ENCODE measurements at regions not wholly inside any gene's neighbourhood (a gene's known extent, or its start where the extent isn't known, plus 50 kb on each side); places are given as distances from the start of the nearest gene placed in this dataset.

GRCh38 chr11:88448131-88448670 lies 110.7 kb upstream of the CTSC start:
- no peak overlapping the region for H3K4me3 Mint-ChIP-seq
- H3K9me3 Mint-ChIP-seq: no peaks in the 10 kb centered on the region
- H3K27ac Mint-ChIP-seq: no peak overlapping the region
- ATAC-seq (no peak), DNase-seq (ENCODE audit: low spot score in 2 of 2) (no peak)
- no peaks in the 10 kb centered on the region for H3K36me3 Mint-ChIP-seq
- peaks cover 5% of the 10 kb centered on the region for H3K4me1 Mint-ChIP-seq

- Mint-ChIP-seq H3K4me1 (peaks cover 5% of the 10 kb centered on the region), H3K9me3 (no peaks in the 10 kb centered on the region), H3K36me3 (no peaks in the 10 kb centered on the region), H3K4me3 (no peak overlapping the region), H3K27ac (no peak overlapping the region)
- ATAC-seq (no peak), DNase-seq (ENCODE audit: low spot score in 2 of 2) (no peak)
Measured at GRCh38 chr11:88447281-88447680, 109.7 kb upstream of the CTSC start.

GRCh38 chr11:88439356-88439755 lies 101.8 kb upstream of the CTSC start:
- Mint-ChIP-seq H3K4me1 (peaks cover 6% of the 10 kb centered on the region), H3K9me3 (peaks cover 8% of the 10 kb centered on the region), H3K27ac (no peak overlapping the region), H3K4me3 (no peak overlapping the region), H3K36me3 (no peaks in the 10 kb centered on the region)
- DNase-seq (ENCODE audit: low spot score in 2 of 2) (no peak), ATAC-seq (no peak)

GRCh38 chr11:88438721-88439120 lies 101.2 kb upstream of the CTSC start:
- H3K4me3 Mint-ChIP-seq: no peak overlapping the region
- ATAC-seq: no peak

GRCh38 chr11:88435415-88435814 lies 97.9 kb upstream of the CTSC start:
- DNase-seq (ENCODE audit: low spot score in 2 of 2) (no peak), ATAC-seq (peak; percentile 66)
- H3K36me3 Mint-ChIP-seq: no peaks in the 10 kb centered on the region
- peak overlapping the region; percentile 54 for H3K27ac Mint-ChIP-seq
- H3K9me3 Mint-ChIP-seq: peaks cover 8% of the 10 kb centered on the region
- no peak overlapping the region for H3K4me3 Mint-ChIP-seq
- peaks cover 19% of the 10 kb centered on the region for H3K4me1 Mint-ChIP-seq

More at GRCh38 chr11:88438721-88439120, 101.2 kb upstream of the CTSC start:
- Mint-ChIP-seq H3K4me1 (peaks cover 12% of the 10 kb centered on the region), H3K36me3 (no peaks in the 10 kb centered on the region), H3K27ac (no peak overlapping the region), H3K9me3 (peaks cover 8% of the 10 kb centered on the region)
- DNase-seq (ENCODE audit: low spot score in 2 of 2): no peak

GRCh38 chr11:88434333-88434976 lies 96.9 kb upstream of the CTSC start:
- no peak for DNase-seq (ENCODE audit: low spot score in 2 of 2)
- H3K27ac Mint-ChIP-seq: no peak overlapping the region
- no peak overlapping the region for H3K4me3 Mint-ChIP-seq
- no peak for ATAC-seq
- peaks cover 19% of the 10 kb centered on the region for H3K4me1 Mint-ChIP-seq
- peaks cover 8% of the 10 kb centered on the region for H3K9me3 Mint-ChIP-seq
- no peaks in the 10 kb centered on the region for H3K36me3 Mint-ChIP-seq

- Mint-ChIP-seq H3K9me3 (peaks cover 8% of the 10 kb centered on the region), H3K4me3 (no peak overlapping the region), H3K4me1 (peaks cover 19% of the 10 kb centered on the region), H3K36me3 (no peaks in the 10 kb centered on the region), H3K27ac (no peak overlapping the region)
- no peak for DNase-seq (ENCODE audit: low spot score in 2 of 2)
- ATAC-seq: no peak
Measured at GRCh38 chr11:88433536-88434230, 96.1 kb upstream of the CTSC start.

- Mint-ChIP-seq H3K27ac (no peak overlapping the region), H3K4me1 (peaks cover 19% of the 10 kb centered on the region)
Measured at GRCh38 chr11:88431675-88432341, 94.3 kb upstream of the CTSC start.

GRCh38 chr11:88428959-88429358 lies 91.4 kb upstream of the CTSC start:
- no peak for DNase-seq (ENCODE audit: low spot score in 2 of 2)
- ATAC-seq: no peak

More at GRCh38 chr11:88431675-88432341, 94.3 kb upstream of the CTSC start:
- no peak for ATAC-seq
- Mint-ChIP-seq H3K36me3 (no peaks in the 10 kb centered on the region), H3K9me3 (peaks cover 3% of the 10 kb centered on the region), H3K4me3 (no peak overlapping the region)
- no peak for DNase-seq (ENCODE audit: low spot score in 2 of 2)

GRCh38 chr11:88427719-88428118 lies 90.2 kb upstream of the CTSC start:
- Mint-ChIP-seq H3K4me1 (peaks cover 9% of the 10 kb centered on the region), H3K9me3 (no peaks in the 10 kb centered on the region), H3K36me3 (no peaks in the 10 kb centered on the region), H3K27ac (no peak overlapping the region), H3K4me3 (no peak overlapping the region)
- DNase-seq (ENCODE audit: low spot score in 2 of 2) (no peak), ATAC-seq (no peak)

More at GRCh38 chr11:88428959-88429358, 91.4 kb upstream of the CTSC start:
- H3K4me3 Mint-ChIP-seq: no peak overlapping the region
- H3K4me1 Mint-ChIP-seq: peaks cover 16% of the 10 kb centered on the region
- no peak overlapping the region for H3K27ac Mint-ChIP-seq
- H3K9me3 Mint-ChIP-seq: no peaks in the 10 kb centered on the region
- no peaks in the 10 kb centered on the region for H3K36me3 Mint-ChIP-seq

- ATAC-seq (no peak), DNase-seq (ENCODE audit: low spot score in 2 of 2) (no peak)
- peak overlapping the region; percentile 1 for H3K4me3 Mint-ChIP-seq
- H3K36me3 Mint-ChIP-seq: peaks cover 9% of the 10 kb centered on the region
- peaks cover 31% of the 10 kb centered on the region for H3K4me1 Mint-ChIP-seq
- H3K27ac Mint-ChIP-seq: no peak overlapping the region
- no peaks in the 10 kb centered on the region for H3K9me3 Mint-ChIP-seq
Measured at GRCh38 chr11:88424881-88425280, 87.3 kb upstream of the CTSC start.

- Mint-ChIP-seq H3K27ac (peak overlapping the region; percentile 90), H3K4me1 (peaks cover 43% of the 10 kb centered on the region), H3K9me3 (no peaks in the 10 kb centered on the region), H3K36me3 (peaks cover 9% of the 10 kb centered on the region), H3K4me3 (peak overlapping the region; percentile 46)
- peak; percentile 23 to 79 for DNase-seq (ENCODE audit: low spot score in 2 of 2)
- ATAC-seq: peak; percentile 98
Measured at GRCh38 chr11:88421530-88421929, 84.0 kb upstream of the CTSC start.

- Mint-ChIP-seq H3K4me1 (peaks cover 53% of the 10 kb centered on the region), H3K4me3 (peak overlapping the region; percentile 46), H3K27ac (peak overlapping the region; percentile 90), H3K36me3 (peaks cover 9% of the 10 kb centered on the region), H3K9me3 (no peaks in the 10 kb centered on the region)
- no peak for DNase-seq (ENCODE audit: low spot score in 2 of 2)
- no peak for ATAC-seq
Measured at GRCh38 chr11:88420165-88420791, 82.7 kb upstream of the CTSC start.

GRCh38 chr11:88418508-88418907 lies 81.0 kb upstream of the CTSC start:
- no peak for DNase-seq (ENCODE audit: low spot score in 2 of 2)
- Mint-ChIP-seq H3K36me3 (peaks cover 9% of the 10 kb centered on the region), H3K9me3 (no peaks in the 10 kb centered on the region), H3K4me3 (no peak overlapping the region), H3K27ac (no peak overlapping the region), H3K4me1 (peaks cover 60% of the 10 kb centered on the region)
- no peak for ATAC-seq

- peak; percentile 38 for ATAC-seq
- peak overlapping the region; percentile 50 for H3K27ac Mint-ChIP-seq
- no peaks in the 10 kb centered on the region for H3K36me3 Mint-ChIP-seq
- no peak for DNase-seq (ENCODE audit: low spot score in 2 of 2)
- H3K9me3 Mint-ChIP-seq: no peaks in the 10 kb centered on the region
- peaks cover 42% of the 10 kb centered on the region for H3K4me1 Mint-ChIP-seq
- H3K4me3 Mint-ChIP-seq: peak overlapping the region; percentile 52
Measured at GRCh38 chr11:88415495-88415894, 78.0 kb upstream of the CTSC start.

All from stimulated activated effector memory CD8-positive, alpha-beta T cell treated with anti-CD3 and anti-CD28 coated beads, Interleukin-12 subunit alpha, Interleukin-12 subunit beta, amount 100 ng/mL, for 72 hours (primary cell).